HCT116 (cell line): ENCODE measurements at regions not wholly inside any gene's neighbourhood (a gene's known extent, or its start where the extent isn't known, plus 50 kb on each side); places are given as distances from the start of the nearest gene placed in this dataset.

ENCODE experiments used
- ATAC-seq: fragments of 200-7000 bp; cut with Tn5 transposase; 2 replicates; pipeline ENCODE4 v1.9.1; 2020; ENCODE audit warnings: mild to moderate bottlenecking, moderate library complexity
- BruUV-seq: library from RNA; stranded (reverse); fragments of 400-500 nt; replicated peaks from 2 replicates; lab custom pipeline; 2021; lab: Mats Ljungman, UMichigan
- CTCF ChIA-PET: fragments of 300-600 bp; sonication (Branson Sonifier 250); formaldehyde crosslinking; loops from one replicate; lab custom pipeline; 2021; ENCODE audit warnings: antibody characterized with exemption; lab: Charles Lee
- POLR2A ChIA-PET: fragments of 300-600, 350-600 bp; sonication (Branson Sonifier 250); formaldehyde crosslinking; loops from one replicate; lab custom pipeline; 2021; ENCODE audit warnings: antibody characterized with exemption; lab: Charles Lee
- RAD21 ChIA-PET, 2 experiments: fragments of 300-600 bp; sonication (Branson Sonifier 250); formaldehyde crosslinking; loops; one replicate each; lab custom pipeline; 2023; ENCODE audit warnings: low total read pairs in 2 of 2; ENCODE audit not compliant: uncharacterized antibody in 2 of 2, unreplicated experiment in 2 of 2, low non-redundant PET in 1 of 2; lab: Charles Lee
- DNase-seq: peaks from one replicate; pipeline ENCODE4 v3.0.0-alpha.2; 2010; ENCODE audit warnings: low read depth, low spot score
- H2AFZ ChIP-seq: fragments of 200-600 bp; shearing (Covaris generic), sonication (generic); 2 replicates; pipeline ENCODE4 v1.6.1; 2017; ENCODE audit warnings: low read depth, mixed run types, mixed read lengths, antibody characterized with exemption, low read length; ENCODE audit not compliant: poor library complexity, severe bottlenecking
- H3K27ac ChIP-seq: 2 replicates; pipeline ENCODE4 v1.5.1; 2012; ENCODE audit warnings: low read depth, low read length
- H3K27me3 ChIP-seq: fragments of 200-600 bp; sonication (generic); 2 replicates; pipeline ENCODE4 v1.6.1; 2016; ENCODE audit warnings: mixed run types, low read length, mixed read lengths; ENCODE audit not compliant: insufficient read depth
- H3K36me3 ChIP-seq, 2 experiments: fragments of 200-500 bp in 1 of 2; fragments of 200-600 bp in 1 of 2; sonication (Bioruptor generic) in 1 of 2; sonication (generic) in 1 of 2; 2 replicates each; pipeline versions ENCODE4 v1.5.1 to v1.6.1; 2014 to 2016; ENCODE audit warnings: low read length in 2 of 2, inconsistent platforms in 1 of 2, mixed read lengths in 1 of 2, mixed run types in 1 of 2; ENCODE audit not compliant: insufficient read depth in 2 of 2, control insufficient read depth in 1 of 2
- H3K4me1 ChIP-seq, 2 experiments: fragments of 200-600 bp in 1 of 2; sonication (generic) in 1 of 2; 2 replicates each; pipeline versions ENCODE4 v1.5.1 to v1.6.1; 2012 to 2017; ENCODE audit warnings: low read length in 2 of 2, inconsistent platforms in 1 of 2, mild to moderate bottlenecking in 1 of 2, mixed read lengths in 1 of 2, mixed run types in 1 of 2, moderate library complexity in 1 of 2; ENCODE audit not compliant: insufficient read depth in 2 of 2, control insufficient read depth in 1 of 2
- H3K4me2 ChIP-seq: fragments of 200-600 bp; sonication (generic); 2 replicates; pipeline ENCODE4 v1.6.1; 2017; ENCODE audit warnings: mixed run types, low read length, mixed read lengths
- H3K4me3 ChIP-seq, 2 experiments: fragments of 200-600 bp in 1 of 2; sonication (generic) in 1 of 2; replicated peaks in 1 of 2; 2 replicates each; pipeline ENCODE4 v1.5.1; 2011 to 2016; ENCODE audit warnings: low read length in 2 of 2, control low read depth in 1 of 2, low read depth in 1 of 2, mild to moderate bottlenecking in 1 of 2, mixed read lengths in 1 of 2, mixed run types in 1 of 2
- H3K79me2 ChIP-seq: fragments of 200-600 bp; sonication (generic); 2 replicates; pipeline ENCODE4 v1.6.1; 2017; ENCODE audit warnings: mild to moderate bottlenecking, mixed run types, low read length, moderate library complexity, mixed read lengths; ENCODE audit not compliant: insufficient read depth
- H3K9ac ChIP-seq: fragments of 200-600 bp; sonication (generic); 2 replicates; pipeline ENCODE4 v1.6.1; 2016; ENCODE audit warnings: low read length, mixed read lengths
- H3K9me2 ChIP-seq: fragments of 200-600 bp; sonication (generic), shearing (Covaris generic); 2 replicates; pipeline ENCODE4 v1.6.1; 2017; ENCODE audit warnings: mixed run types, mild to moderate bottlenecking, moderate library complexity; ENCODE audit not compliant: insufficient read depth
- H3K9me3 ChIP-seq, 2 experiments: fragments of 200-500 bp in 1 of 2; fragments of 200-600 bp in 1 of 2; sonication (Bioruptor generic) in 1 of 2; sonication (generic) in 1 of 2; 2 replicates each; pipeline ENCODE4 v1.6.1; 2014 to 2017; ENCODE audit warnings: low read length in 2 of 2, mixed read lengths in 2 of 2, inconsistent platforms in 1 of 2, low read depth in 1 of 2, mild to moderate bottlenecking in 1 of 2, mixed run types in 1 of 2, moderate library complexity in 1 of 2; ENCODE audit not compliant: control insufficient read depth in 1 of 2, insufficient read depth in 1 of 2
- H4K20me1 ChIP-seq: fragments of 200-600 bp; sonication (generic), shearing (Covaris generic); 2 replicates; pipeline ENCODE4 v1.6.1; 2017; ENCODE audit warnings: mixed run types, mild to moderate bottlenecking, moderate library complexity; ENCODE audit not compliant: insufficient read depth
- CBX3 ChIP-seq: IDR thresholded peaks from 2 replicates; pipeline ENCODE4 v1.6.1; 2012; ENCODE audit warnings: low read depth
- CEBPB ChIP-seq: IDR thresholded peaks from 2 replicates; pipeline ENCODE4 v1.6.1; 2012; ENCODE audit warnings: low read depth
- EZH2 ChIP-seq: fragments of 200-600 bp; sonication (generic); IDR thresholded peaks from 2 replicates; pipeline ENCODE4 v1.6.1; 2017; ENCODE audit warnings: antibody characterized with exemption, mixed run types
- POLR2A ChIP-seq: IDR thresholded peaks from 2 replicates; pipeline ENCODE4 v1.7.0; 2011; ENCODE audit warnings: borderline replicate concordance; ENCODE audit not compliant: insufficient read depth, insufficient read length; ENCODE audit errors: extremely low read depth
- POLR2AphosphoS5 ChIP-seq: IDR thresholded peaks from 2 replicates; pipeline ENCODE4 v1.6.1; 2011; ENCODE audit warnings: mild to moderate bottlenecking, low read depth, low read length, moderate library complexity
- RAD21 ChIP-seq: IDR thresholded peaks from 2 replicates; pipeline ENCODE4 v1.6.1; 2012; ENCODE audit warnings: low read depth, mild to moderate bottlenecking
- SP1 ChIP-seq: IDR thresholded peaks from 2 replicates; pipeline ENCODE4 v1.6.1; 2012; ENCODE audit warnings: low read depth
- SRF ChIP-seq: IDR thresholded peaks from 2 replicates; pipeline ENCODE4 v1.6.1; 2012; ENCODE audit warnings: low read depth
- ZFX ChIP-seq: fragments of 450-650 bp; IDR thresholded peaks from 2 replicates; pipeline ENCODE4 v1.6.1; 2017
- intact Hi-C: fragments of 100-400 bp; cut with micrococcal nuclease; formaldehyde crosslinking; loops from 2 replicates; pipeline ENCODE4 v1.10.0; 2022
- TF ChIP-seq, protein P1 (sequence below): IDR thresholded peaks from 2 replicates; pipeline ENCODE4 v1.6.1; 2012
- TF ChIP-seq, protein P2 (sequence below), 3 experiments: fragments of 200-600 bp in 1 of 3; sonication (generic) in 1 of 3; IDR thresholded peaks in 2 of 3; conservative IDR thresholded peaks in 1 of 3; 2 replicates each; pipeline ENCODE4 v1.5.1; 2012 to 2017; ENCODE audit warnings: low read depth in 2 of 3, low read length in 2 of 3, antibody characterized with exemption in 1 of 3, borderline replicate concordance in 1 of 3, control low read depth in 1 of 3, mild to moderate bottlenecking in 1 of 3, mixed read lengths in 1 of 3, mixed run types in 1 of 3, moderate library complexity in 1 of 3; ENCODE audit not compliant: insufficient read depth in 1 of 3

DNA sequence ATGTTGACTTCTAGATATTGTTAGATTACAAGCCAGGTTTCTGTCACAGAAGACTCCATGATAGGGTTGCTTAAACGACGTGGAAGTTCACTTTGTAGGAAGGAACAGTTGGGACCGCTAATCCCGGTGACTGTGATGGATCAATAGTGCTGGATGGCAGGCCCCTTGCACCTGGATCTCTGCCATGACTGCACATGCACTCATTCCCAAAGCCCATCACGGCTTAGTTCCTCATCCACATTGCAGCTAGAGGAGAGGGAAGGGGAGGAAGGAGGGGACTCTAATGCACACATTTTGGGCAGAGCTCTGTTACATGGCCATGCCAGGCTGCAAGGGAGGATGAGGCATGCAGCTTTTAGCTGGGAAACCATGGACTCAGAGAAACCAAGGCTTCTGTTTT lies 773.7 kb upstream of the RAB6C start:
- no peaks in the 10 kb centered on the region for H3K36me3 ChIP-seq
- ChIA-PET RAD21 (no interaction called here), CTCF (no interaction called here), POLR2A (no interaction called here)
- no peak overlapping the region for H3K9ac ChIP-seq
- BruUV-seq, result no TSS peak
- DNase-seq (no peak), ATAC-seq (no peak)
- no peak overlapping the region for H3K27ac ChIP-seq
- H3K4me1 ChIP-seq, result no peaks in the 10 kb centered on the region
- H3K9me2 ChIP-seq, result no peaks in the 10 kb centered on the region
- no peak overlapping the region for H3K4me2 ChIP-seq
- H3K4me3 ChIP-seq, result no peak overlapping the region
- H2AFZ ChIP-seq, result no peak overlapping the region
- H3K79me2 ChIP-seq, result no peaks in the 10 kb centered on the region
- peaks cover 27% of the 10 kb centered on the region for H3K27me3 ChIP-seq
- intact Hi-C loops, result no loop called here
- no peaks in the 10 kb centered on the region for H4K20me1 ChIP-seq
- no peak for TF ChIP-seq POLR2A
- TF ChIP-seq POLR2AphosphoS5, result no peak
- no peak for TF ChIP-seq SP1
- no peaks in the 10 kb centered on the region for H3K9me3 ChIP-seq

DNA sequence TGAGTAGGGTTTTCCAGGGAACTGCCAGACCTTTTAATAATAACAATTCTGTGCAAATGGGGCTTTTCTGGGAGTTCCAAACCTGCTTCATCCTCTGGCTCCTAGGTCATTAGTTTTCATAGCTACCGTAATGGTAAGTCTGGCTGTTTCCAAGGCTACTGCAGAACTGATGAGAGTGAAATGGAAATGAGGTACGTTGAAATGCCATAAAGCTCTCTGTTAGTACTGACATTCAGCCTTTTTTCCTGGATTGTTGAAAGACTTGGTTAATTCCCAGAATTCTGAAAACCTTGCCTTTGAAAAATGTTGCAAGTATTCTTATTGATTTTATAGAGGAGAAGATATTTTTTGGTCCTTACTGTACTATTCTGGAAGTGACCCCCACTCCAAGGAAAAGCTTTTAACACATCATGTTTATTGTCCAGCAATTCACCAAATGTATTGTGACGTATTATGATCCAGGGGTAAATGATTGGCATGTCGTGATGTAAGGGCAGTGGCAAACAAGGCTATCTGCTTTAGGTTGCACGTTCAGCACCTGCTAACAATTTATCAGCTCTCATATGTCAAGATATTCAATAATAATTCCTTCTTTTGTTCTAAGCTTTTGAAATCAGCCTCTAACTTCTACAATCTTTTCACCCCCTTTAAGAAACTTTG lies 767.0 kb upstream of the RAB6C start:
- no peak overlapping the region for H2AFZ ChIP-seq
- POLR2A ChIA-PET, result no interaction called here

More for the DNA sequence above, 767.0 kb upstream of the RAB6C start:
- CTCF ChIA-PET, result no interaction called here
- RAD21 ChIA-PET, result interaction anchor here in 1 of 2 experiments (0.6 kb wide), 1 partner anchor 404 kb away, joined by 3 read pairs; no protein-coding TSS in a partner anchor
- DNase-seq, result no peak
- Histone ChIP-seq H3K9ac (no peak overlapping the region), H3K9me3 (no peaks in the 10 kb centered on the region), H3K4me2 (no peak overlapping the region), H3K27ac (no peak overlapping the region), H4K20me1 (no peaks in the 10 kb centered on the region), H3K36me3 (no peaks in the 10 kb centered on the region), H3K4me1 (no peaks in the 10 kb centered on the region), H3K79me2 (no peaks in the 10 kb centered on the region), H3K4me3 (no peak overlapping the region), H3K9me2 (no peaks in the 10 kb centered on the region), H3K27me3 (peaks cover 49% of the 10 kb centered on the region)
- no peak for TF ChIP-seq POLR2A
- no peak for TF ChIP-seq SRF
- TF ChIP-seq, protein P1, sequence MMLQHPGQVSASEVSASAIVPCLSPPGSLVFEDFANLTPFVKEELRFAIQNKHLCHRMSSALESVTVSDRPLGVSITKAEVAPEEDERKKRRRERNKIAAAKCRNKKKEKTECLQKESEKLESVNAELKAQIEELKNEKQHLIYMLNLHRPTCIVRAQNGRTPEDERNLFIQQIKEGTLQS, result no peak
- no peak for TF ChIP-seq ZFX
- TF ChIP-seq, protein P2, sequence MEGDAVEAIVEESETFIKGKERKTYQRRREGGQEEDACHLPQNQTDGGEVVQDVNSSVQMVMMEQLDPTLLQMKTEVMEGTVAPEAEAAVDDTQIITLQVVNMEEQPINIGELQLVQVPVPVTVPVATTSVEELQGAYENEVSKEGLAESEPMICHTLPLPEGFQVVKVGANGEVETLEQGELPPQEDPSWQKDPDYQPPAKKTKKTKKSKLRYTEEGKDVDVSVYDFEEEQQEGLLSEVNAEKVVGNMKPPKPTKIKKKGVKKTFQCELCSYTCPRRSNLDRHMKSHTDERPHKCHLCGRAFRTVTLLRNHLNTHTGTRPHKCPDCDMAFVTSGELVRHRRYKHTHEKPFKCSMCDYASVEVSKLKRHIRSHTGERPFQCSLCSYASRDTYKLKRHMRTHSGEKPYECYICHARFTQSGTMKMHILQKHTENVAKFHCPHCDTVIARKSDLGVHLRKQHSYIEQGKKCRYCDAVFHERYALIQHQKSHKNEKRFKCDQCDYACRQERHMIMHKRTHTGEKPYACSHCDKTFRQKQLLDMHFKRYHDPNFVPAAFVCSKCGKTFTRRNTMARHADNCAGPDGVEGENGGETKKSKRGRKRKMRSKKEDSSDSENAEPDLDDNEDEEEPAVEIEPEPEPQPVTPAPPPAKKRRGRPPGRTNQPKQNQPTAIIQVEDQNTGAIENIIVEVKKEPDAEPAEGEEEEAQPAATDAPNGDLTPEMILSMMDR (IDR thresholded peaks at IDR 0.05 in 2 of 3, conservative IDR thresholded peaks at IDR 0.05 in 1 of 3; ENCODE audit: borderline replicate concordance in 1 of 3, insufficient read depth in 1 of 3, low read depth in 2 of 3, low read length in 2 of 3), result no peak
- no peak for TF ChIP-seq EZH2
- TF ChIP-seq POLR2AphosphoS5, result no peak
- TF ChIP-seq CBX3, result no peak
- TF ChIP-seq RAD21, result no peak
- TF ChIP-seq CEBPB, result no peak
- BruUV-seq, result no TSS peak
- ATAC-seq, result no peak
- intact Hi-C loops, result no loop called here
